ENCODE measurements at regions not wholly inside any gene's neighbourhood (a gene's known extent, or its start where the extent isn't known, plus 50 kb on each side); places are given as distances from the start of the nearest gene placed in this dataset.

DNA sequence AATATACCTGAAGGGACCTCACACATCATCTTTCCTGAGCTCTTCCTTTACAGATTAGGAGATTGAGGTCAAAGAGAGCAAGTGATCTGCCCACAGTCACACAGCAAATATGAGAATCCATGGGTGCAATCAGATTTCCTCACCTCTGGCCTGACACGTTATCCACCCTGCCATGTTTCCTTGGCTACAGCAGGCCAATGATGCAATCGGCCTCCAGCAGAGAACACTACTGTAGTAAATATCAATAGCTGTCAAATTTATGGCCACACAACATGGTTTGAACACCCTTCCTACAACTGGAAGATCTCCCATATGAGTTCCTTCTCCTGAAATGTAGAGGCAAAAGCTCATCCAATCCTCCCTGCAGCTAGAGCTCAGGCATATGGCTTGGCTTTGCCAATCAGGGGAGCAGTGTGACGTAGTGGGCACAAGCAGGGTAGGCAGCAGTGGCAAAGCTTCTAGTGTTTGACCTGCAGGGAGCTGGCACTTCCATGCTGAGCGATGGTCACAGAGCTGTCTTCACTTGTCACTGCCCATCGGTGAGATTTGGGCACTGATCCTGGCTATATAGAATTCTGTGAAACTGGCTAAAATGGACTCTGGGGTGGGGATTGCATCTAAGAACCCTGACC is 271.3 kb downstream of the TJP1 start:
- peaks cover 0 to 5% (median 1%) of the 10 kb centered on the region in 5 donors for H3K4me1 ChIP-seq (ENCODE audit: control insufficient read depth in 5 of 5, insufficient read depth in 5 of 5, low read length in 5 of 5)
- no peaks in the 10 kb centered on the region for H3K27me3 ChIP-seq (ENCODE audit: control insufficient read depth in 3 of 3, insufficient read depth in 3 of 3, low read length in 2 of 3)
- DNase-seq, result peak in 2 of 3 donors; percentile 42 to 56
- H3K27ac ChIP-seq (ENCODE audit: low read depth in 1 of 2, low read length in 1 of 2), result no peak overlapping the region
- TF ChIP-seq, protein P1, sequence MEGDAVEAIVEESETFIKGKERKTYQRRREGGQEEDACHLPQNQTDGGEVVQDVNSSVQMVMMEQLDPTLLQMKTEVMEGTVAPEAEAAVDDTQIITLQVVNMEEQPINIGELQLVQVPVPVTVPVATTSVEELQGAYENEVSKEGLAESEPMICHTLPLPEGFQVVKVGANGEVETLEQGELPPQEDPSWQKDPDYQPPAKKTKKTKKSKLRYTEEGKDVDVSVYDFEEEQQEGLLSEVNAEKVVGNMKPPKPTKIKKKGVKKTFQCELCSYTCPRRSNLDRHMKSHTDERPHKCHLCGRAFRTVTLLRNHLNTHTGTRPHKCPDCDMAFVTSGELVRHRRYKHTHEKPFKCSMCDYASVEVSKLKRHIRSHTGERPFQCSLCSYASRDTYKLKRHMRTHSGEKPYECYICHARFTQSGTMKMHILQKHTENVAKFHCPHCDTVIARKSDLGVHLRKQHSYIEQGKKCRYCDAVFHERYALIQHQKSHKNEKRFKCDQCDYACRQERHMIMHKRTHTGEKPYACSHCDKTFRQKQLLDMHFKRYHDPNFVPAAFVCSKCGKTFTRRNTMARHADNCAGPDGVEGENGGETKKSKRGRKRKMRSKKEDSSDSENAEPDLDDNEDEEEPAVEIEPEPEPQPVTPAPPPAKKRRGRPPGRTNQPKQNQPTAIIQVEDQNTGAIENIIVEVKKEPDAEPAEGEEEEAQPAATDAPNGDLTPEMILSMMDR (IDR thresholded peaks at IDR 0.05; ENCODE audit: control extremely low read depth, extremely low read depth), result no peak
- WGBS, 2 donors, result 83 to 85% methylated on average over 5 of the region's 5 CpGs
- no peak overlapping the region for H3K4me3 ChIP-seq
- H3K36me3 ChIP-seq (ENCODE audit: control insufficient read depth in 4 of 4, insufficient read depth in 4 of 4, low read length in 4 of 4), result no peaks in the 10 kb centered on the region
- H3K9ac ChIP-seq (ENCODE audit: insufficient read depth in 1 of 2, low read length in 2 of 2), result no peak overlapping the region
- peaks cover 0 to 7% (median 4%) of the 10 kb centered on the region in 4 donors for H3K9me3 ChIP-seq (ENCODE audit: control insufficient read depth in 4 of 4, insufficient read depth in 3 of 4, low read length in 3 of 4)
- no peak for ATAC-seq (ENCODE audit: insufficient read depth, low FRiP score)

DNA sequence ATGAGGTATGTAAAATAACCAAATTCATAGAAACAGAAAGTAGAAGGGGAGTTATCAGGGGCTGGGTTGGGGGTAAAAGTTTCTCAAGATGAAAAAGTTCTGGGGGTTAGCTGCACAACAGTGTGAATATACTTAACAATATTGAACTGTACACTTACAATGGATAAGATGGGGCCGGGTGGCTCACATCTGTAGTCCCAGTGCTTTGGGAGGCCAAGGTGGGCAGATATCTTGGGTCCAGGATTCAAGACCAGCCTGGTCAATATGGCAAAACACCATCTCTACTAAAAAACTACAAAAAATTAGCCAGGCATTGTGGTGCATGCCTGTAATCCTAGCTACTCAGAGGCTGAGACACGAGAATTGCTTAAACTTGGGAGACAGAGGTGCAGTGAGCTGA is 274.3 kb downstream of the TJP1 start:
- H3K36me3 ChIP-seq (ENCODE audit: control insufficient read depth in 4 of 4, insufficient read depth in 4 of 4, low read length in 4 of 4), result no peaks in the 10 kb centered on the region
- peaks cover 0 to 5% (median 0%) of the 10 kb centered on the region in 5 donors for H3K4me1 ChIP-seq (ENCODE audit: control insufficient read depth in 5 of 5, insufficient read depth in 5 of 5, low read length in 5 of 5)
- ATAC-seq (ENCODE audit: insufficient read depth, low FRiP score) (no peak), DNase-seq (no peak)
- no peaks in the 10 kb centered on the region for H3K27me3 ChIP-seq (ENCODE audit: control insufficient read depth in 3 of 3, insufficient read depth in 3 of 3, low read length in 2 of 3)
- WGBS, 2 donors, result 88 to 92% methylated on average over 2 of the region's 2 CpGs
- no peak overlapping the region for H3K27ac ChIP-seq (ENCODE audit: low read depth in 1 of 2, low read length in 1 of 2)
- no peak overlapping the region for H3K4me3 ChIP-seq
- H3K9ac ChIP-seq (ENCODE audit: insufficient read depth in 1 of 2, low read length in 2 of 2), result no peak overlapping the region
- TF ChIP-seq, protein P1 (IDR thresholded peaks at IDR 0.05; ENCODE audit: control extremely low read depth, extremely low read depth), result no peak
- peaks cover 0 to 14% (median under 1%) of the 10 kb centered on the region in 4 donors for H3K9me3 ChIP-seq (ENCODE audit: control insufficient read depth in 4 of 4, insufficient read depth in 3 of 4, low read length in 3 of 4)

DNA sequence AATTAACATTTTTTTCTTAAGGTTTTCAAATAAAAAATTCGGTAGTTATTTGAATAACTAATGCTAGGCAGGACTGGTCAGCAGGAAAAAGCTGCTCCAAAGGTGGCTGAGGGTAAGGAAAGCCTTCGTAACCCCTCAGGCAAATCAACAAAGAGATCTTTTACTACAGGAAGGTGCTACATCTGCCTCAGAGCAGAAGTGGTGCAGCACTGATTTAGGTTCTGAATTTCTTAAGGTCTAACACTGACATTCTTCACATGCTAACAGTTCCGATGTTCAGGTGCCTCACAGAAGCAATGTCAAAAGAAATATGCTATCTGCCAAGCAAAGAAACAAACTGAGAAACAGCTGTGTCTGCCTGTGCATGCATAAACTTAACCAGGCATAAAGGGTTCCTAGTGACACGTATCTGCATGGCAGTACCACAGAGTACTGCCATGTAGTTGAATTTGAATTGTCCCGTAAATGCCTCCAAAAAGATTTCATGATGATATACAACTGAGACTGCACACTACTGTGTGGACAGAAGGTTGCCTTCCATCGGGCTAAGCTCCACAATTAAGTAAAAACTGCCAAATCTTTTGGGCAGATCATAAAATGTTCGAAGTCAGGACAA is 275.0 kb upstream of the NSMCE3 start:
- 69 to 73% methylated on average over 7 of the region's 7 CpGs for WGBS, 2 donors
- Histone ChIP-seq H3K9me3 (ENCODE audit: control insufficient read depth in 4 of 4, insufficient read depth in 3 of 4, low read length in 3 of 4) (peaks cover 0 to 14% (median under 1%) of the 10 kb centered on the region in 4 donors), H3K4me1 (ENCODE audit: control insufficient read depth in 5 of 5, insufficient read depth in 5 of 5, low read length in 5 of 5) (no peaks in the 10 kb centered on the region), H3K36me3 (ENCODE audit: control insufficient read depth in 4 of 4, insufficient read depth in 4 of 4, low read length in 4 of 4) (no peaks in the 10 kb centered on the region), H3K27me3 (ENCODE audit: control insufficient read depth in 3 of 3, insufficient read depth in 3 of 3, low read length in 2 of 3) (no peaks in the 10 kb centered on the region), H3K4me3 (no peak overlapping the region), H3K27ac (ENCODE audit: low read depth in 1 of 2, low read length in 1 of 2) (no peak overlapping the region), H3K9ac (ENCODE audit: insufficient read depth in 1 of 2, low read length in 2 of 2) (no peak overlapping the region)
- DNase-seq (no peak), ATAC-seq (ENCODE audit: insufficient read depth, low FRiP score) (no peak)
- TF ChIP-seq, protein P1 (IDR thresholded peaks at IDR 0.05; ENCODE audit: control extremely low read depth, extremely low read depth), result no peak

Data from lung (tissue), 11 donors.